ENCODE measurements at regions not wholly inside any gene's neighbourhood (a gene's known extent, or its start where the extent isn't known, plus 50 kb on each side); places are given as distances from the start of the nearest gene placed in this dataset.
"Not testable (repeated sequence)": the region's sequence is repeated elsewhere in the genome, so short reads cannot be mapped to it uniquely, and the experiment has no call there.

DNA sequence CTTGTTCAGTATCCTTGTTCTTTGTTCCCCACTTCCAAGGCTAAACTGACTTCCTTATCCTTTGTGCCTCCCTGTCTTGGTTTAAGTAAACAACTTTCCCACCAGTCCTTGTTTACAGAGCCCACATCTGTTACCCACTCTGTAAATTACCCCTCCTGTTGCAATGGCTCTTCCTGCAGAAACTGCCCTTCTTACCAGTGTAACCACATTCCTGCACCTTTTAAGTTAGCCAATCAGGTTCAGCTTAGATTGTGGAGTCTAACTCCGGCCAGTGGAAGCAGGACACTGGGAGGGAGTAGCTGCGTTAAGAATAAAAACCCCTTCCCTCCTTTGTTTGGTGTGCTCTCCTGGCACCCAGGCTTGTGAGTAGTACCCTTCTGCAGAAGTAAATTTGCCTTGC, 360.9 kb downstream of the PRDM5 start:
- Histone ChIP-seq H3K27me3 (no peaks in the 10 kb centered on the region), H3K27ac (no peak overlapping the region), H3K36me3 (no peaks in the 10 kb centered on the region), H3K4me1 (no peaks in the 10 kb centered on the region), H3K4me3 (no peak overlapping the region), H3K9me3 (peaks cover 0 to 12% of the 10 kb centered on the region in 2 donors)
- TF ChIP-seq, protein P1, sequence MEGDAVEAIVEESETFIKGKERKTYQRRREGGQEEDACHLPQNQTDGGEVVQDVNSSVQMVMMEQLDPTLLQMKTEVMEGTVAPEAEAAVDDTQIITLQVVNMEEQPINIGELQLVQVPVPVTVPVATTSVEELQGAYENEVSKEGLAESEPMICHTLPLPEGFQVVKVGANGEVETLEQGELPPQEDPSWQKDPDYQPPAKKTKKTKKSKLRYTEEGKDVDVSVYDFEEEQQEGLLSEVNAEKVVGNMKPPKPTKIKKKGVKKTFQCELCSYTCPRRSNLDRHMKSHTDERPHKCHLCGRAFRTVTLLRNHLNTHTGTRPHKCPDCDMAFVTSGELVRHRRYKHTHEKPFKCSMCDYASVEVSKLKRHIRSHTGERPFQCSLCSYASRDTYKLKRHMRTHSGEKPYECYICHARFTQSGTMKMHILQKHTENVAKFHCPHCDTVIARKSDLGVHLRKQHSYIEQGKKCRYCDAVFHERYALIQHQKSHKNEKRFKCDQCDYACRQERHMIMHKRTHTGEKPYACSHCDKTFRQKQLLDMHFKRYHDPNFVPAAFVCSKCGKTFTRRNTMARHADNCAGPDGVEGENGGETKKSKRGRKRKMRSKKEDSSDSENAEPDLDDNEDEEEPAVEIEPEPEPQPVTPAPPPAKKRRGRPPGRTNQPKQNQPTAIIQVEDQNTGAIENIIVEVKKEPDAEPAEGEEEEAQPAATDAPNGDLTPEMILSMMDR (IDR thresholded peaks at IDR 0.05) = no peak
- no peak for DNase-seq (ENCODE audit: low spot score)

DNA sequence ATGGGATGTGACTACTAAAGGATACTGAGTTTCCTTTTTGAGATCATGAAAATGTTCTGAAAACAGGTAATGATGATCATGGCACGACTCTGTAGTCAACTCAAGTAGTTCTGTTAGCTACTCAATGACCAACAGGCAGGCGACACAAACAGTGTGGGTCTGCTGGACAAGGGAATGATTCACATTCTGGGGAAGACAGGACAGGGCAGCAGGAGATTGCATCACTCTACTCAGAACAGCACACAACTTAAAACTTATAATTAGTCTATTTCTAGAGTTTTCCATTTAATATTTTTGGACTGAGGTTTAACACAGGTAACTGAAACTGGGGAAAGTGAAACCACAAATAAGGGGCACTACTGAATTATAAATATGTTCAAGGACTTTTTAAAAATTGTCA, 365.2 kb downstream of the PRDM5 start:
- DNase-seq (ENCODE audit: low spot score) = no peak
- Histone ChIP-seq H3K4me3 (no peak overlapping the region), H3K27ac (no peak overlapping the region), H3K27me3 (no peaks in the 10 kb centered on the region), H3K4me1 (no peaks in the 10 kb centered on the region), H3K36me3 (no peaks in the 10 kb centered on the region), H3K9me3 (peaks cover 0 to 12% of the 10 kb centered on the region in 2 donors)
- TF ChIP-seq, protein P1 (IDR thresholded peaks at IDR 0.05) = no peak

DNA sequence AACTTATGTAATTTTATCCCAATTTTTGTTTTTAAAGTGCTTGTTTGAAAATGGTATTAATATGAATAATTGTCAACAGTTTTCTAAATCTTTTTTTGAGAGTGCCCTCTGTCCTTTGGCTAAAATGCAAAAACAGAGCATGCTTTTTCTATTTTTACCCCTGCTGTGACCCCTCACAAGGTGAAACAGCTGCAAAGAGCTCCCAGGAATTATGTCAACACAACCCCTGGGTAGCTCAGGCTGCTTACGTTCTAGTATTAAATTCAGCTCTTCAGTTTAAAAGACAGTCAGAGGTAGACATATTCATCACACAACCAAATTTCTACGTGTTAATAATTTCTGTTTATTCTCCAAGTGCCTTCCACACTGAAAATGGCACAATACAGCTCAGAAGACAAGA, 367.5 kb downstream of the PRDM5 start:
- TF ChIP-seq, protein P1 (IDR thresholded peaks at IDR 0.05) = no peak
- Histone ChIP-seq H3K36me3 (no peaks in the 10 kb centered on the region), H3K9me3 (no peaks in the 10 kb centered on the region), H3K4me1 (no peaks in the 10 kb centered on the region), H3K4me3 (no peak overlapping the region), H3K27ac (no peak overlapping the region), H3K27me3 (no peaks in the 10 kb centered on the region)
- DNase-seq (ENCODE audit: low spot score) = no peak

DNA sequence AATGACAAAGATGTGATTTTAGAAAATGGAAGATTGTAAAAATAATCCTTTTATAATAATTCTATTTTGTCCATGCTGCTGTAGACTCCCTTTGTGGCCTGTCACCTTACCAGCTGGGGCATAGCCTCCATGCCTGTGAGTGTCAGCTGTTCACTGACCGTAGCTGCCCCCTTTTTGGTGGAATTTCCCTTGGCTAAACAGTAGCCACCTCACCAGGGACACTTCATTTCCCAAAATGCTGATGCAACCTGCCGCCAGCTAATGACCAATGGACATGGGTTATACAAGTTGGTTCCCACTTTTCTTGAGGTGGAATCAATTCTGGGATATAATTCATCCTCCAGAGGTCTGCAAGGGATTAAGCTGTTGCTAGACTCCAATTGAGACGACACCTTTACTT, 368.4 kb downstream of the PRDM5 start:
- H3K27me3 ChIP-seq = no peaks in the 10 kb centered on the region
- no peaks in the 10 kb centered on the region for H3K4me1 ChIP-seq
- TF ChIP-seq, protein P1 (IDR thresholded peaks at IDR 0.05) = no peak
- H3K9me3 ChIP-seq = no peaks in the 10 kb centered on the region
- DNase-seq (ENCODE audit: low spot score) = no peak
- H3K27ac ChIP-seq = no peak overlapping the region
- H3K36me3 ChIP-seq = no peaks in the 10 kb centered on the region
- no peak overlapping the region for H3K4me3 ChIP-seq

DNA sequence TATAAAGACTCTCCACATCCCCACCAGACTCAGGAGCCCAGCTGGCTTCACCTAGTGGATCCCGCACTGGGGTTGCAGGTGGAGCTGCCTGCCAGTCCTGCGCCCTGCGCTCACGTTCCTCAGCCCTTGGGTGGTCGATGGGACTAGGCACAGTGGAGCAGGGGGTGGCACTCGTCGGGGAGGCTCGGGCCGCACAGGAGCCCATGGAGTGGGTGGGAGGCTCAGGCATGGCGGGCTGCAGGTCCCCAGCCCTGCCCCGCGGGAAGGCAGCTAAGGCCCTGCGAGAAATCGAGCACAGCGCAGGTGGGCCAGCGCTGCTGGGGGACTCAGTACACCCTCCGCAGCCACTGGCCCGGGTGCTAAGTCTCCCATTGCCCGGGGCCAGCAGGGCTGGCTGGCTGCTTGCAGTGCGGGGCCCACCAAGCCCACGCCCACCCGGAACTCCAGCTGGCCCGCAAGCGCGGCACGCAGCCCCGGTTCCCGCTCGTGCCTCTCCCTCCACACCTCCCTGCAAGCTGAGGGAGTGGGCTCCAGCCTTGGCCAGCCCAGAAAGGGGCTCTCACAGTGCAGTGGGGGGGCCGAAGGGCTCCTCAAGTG, 371.8 kb downstream of the PRDM5 start:
- not testable (repeated sequence) for DNase-seq (ENCODE audit: low spot score); H3K4me3 ChIP-seq; H3K27ac ChIP-seq; H3K27me3 ChIP-seq; H3K4me1 ChIP-seq; H3K36me3 ChIP-seq; H3K9me3 ChIP-seq

GRCh38 chr4:120549011-120549570, 373.4 kb downstream of the PRDM5 start:
- no peak for DNase-seq (ENCODE audit: low spot score)
- H3K27me3 ChIP-seq = no peaks in the 10 kb centered on the region
- no peaks in the 10 kb centered on the region for H3K4me1 ChIP-seq
- H3K36me3 ChIP-seq = no peaks in the 10 kb centered on the region
- no peak overlapping the region for H3K4me3 ChIP-seq
- TF ChIP-seq, protein P1 (IDR thresholded peaks at IDR 0.05) = no peak
- no peak overlapping the region for H3K27ac ChIP-seq
- H3K9me3 ChIP-seq = no peaks in the 10 kb centered on the region

Data from right atrium auricular region (tissue), 2 donors.